Gastroesophageal sphincter (tissue), 3 donors: ENCODE measurements at regions not wholly inside any gene's neighbourhood (a gene's known extent, or its start where the extent isn't known, plus 50 kb on each side); places are given as distances from the start of the nearest gene placed in this dataset.

ENCODE experiments used
- CTCF ChIP-seq, 4 experiments: fragments of 200-600 bp in 2 of 4; fragments of 450-650 bp in 2 of 4; sonication (generic) in 1 of 4; IDR thresholded peaks; one replicate each; pipeline ENCODE4 v1.5.1; 2017 to 2019; ENCODE audit warnings: antibody characterized with exemption in 4 of 4, mild to moderate bottlenecking in 2 of 4, moderate library complexity in 2 of 4
- EP300 ChIP-seq: sonication (generic); formaldehyde crosslinking; IDR thresholded peaks from one replicate; pipeline ENCODE4 v1.6.1; 2017; ENCODE audit warnings: antibody characterized with exemption, mild to moderate bottlenecking
- POLR2AphosphoS5 ChIP-seq: sonication (generic); formaldehyde crosslinking; IDR thresholded peaks from one replicate; pipeline ENCODE4 v1.6.1; 2017; ENCODE audit warnings: antibody characterized with exemption

- TF ChIP-seq POLR2AphosphoS5: no peak
- no peak for TF ChIP-seq EP300
- TF ChIP-seq CTCF (IDR thresholded peaks at IDR 0.05): no peak
Observed at GRCh38 chr6:105726902-105727655, 324.2 kb upstream of the PREP start.
